Bronchial epithelial cell (primary cell): ENCODE measurements at regions not wholly inside any gene's neighbourhood (a gene's known extent, or its start where the extent isn't known, plus 50 kb on each side); places are given as distances from the start of the nearest gene placed in this dataset.

Experiments
- DNase-seq: peaks from one replicate; pipeline ENCODE4 v3.0.0-alpha.2; 2010; ENCODE audit warnings: low read depth
- FAIRE-seq: peaks from 2 replicates; lab custom pipeline; 2011; peaks lifted over from hg19 to GRCh38; lab: Jason Lieb, UNC
- H3K27me3 ChIP-seq: 2 replicates; pipeline ENCODE4 v1.5.1; 2011; ENCODE audit warnings: low read length; ENCODE audit not compliant: control insufficient read depth, insufficient read depth
- H3K36me3 ChIP-seq: 2 replicates; pipeline ENCODE4 v1.5.1; 2011; ENCODE audit warnings: low read length; ENCODE audit not compliant: control insufficient read depth, insufficient read depth
- H3K4me3 ChIP-seq: 2 replicates; pipeline ENCODE4 v1.5.1; 2011; ENCODE audit warnings: mild to moderate bottlenecking, low read depth, low read length, control low read depth
- TF ChIP-seq, protein P1 (sequence below): IDR thresholded peaks from 2 replicates; pipeline ENCODE4 v1.5.1; 2011; ENCODE audit warnings: mild to moderate bottlenecking, moderate library complexity, low read length, control low read depth, inconsistent platforms; ENCODE audit not compliant: insufficient read depth, severe bottlenecking

DNA sequence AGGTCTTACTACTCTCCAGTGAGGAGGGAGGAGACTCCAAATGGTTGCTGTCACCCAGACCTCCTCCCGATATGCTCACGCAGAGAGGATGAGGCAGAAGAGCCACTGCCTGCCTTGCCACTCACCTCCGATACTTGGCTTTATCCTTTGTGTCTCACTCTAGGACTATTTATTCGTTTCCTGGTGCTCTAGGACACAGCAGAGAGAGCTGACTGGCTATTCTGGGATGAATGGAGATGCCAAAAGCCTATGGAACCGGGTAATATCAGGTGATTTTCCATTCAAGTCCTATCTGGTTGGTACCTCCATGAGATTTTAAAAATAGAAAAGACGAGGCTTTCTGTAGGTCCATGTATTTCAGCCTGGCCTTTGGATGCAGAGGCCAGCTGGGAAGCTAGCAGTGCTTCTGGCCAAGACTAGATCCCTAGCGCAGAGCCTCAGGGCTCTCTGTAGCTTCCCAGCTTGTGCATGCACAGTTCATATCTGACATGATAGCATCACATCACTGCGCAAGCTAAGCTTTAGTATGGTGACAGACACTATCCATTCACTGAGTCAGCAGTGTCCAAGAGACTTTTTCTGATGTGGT, 239.0 kb upstream of the ANKRD30A start:
- Histone ChIP-seq H3K36me3 (no peaks in the 10 kb centered on the region), H3K4me3 (no peak overlapping the region)
- FAIRE-seq: no peak

DNA sequence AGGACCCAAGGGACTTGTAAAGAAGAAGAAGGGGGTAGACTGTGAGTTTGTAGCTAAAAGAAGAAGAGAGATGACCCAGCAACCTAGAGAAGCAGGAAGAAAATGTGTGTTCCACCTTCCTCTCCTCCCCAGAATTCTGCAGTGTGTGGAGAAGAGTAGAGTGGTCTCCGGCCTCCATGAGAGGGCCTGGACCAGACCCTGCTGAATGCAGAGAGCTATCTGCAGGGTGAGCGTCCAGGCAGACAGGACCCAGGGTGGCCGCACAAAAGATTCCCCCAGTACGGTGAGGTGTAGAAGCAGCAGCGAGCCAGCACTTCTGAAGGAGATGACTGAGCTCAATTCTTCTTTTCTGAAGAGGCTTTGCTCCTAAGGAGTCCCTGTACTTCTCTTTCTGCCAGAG, 239.7 kb upstream of the ANKRD30A start:
- Histone ChIP-seq H3K27me3 (no peaks in the 10 kb centered on the region), H3K36me3 (no peaks in the 10 kb centered on the region), H3K4me3 (no peak overlapping the region)
- TF ChIP-seq, protein P1, sequence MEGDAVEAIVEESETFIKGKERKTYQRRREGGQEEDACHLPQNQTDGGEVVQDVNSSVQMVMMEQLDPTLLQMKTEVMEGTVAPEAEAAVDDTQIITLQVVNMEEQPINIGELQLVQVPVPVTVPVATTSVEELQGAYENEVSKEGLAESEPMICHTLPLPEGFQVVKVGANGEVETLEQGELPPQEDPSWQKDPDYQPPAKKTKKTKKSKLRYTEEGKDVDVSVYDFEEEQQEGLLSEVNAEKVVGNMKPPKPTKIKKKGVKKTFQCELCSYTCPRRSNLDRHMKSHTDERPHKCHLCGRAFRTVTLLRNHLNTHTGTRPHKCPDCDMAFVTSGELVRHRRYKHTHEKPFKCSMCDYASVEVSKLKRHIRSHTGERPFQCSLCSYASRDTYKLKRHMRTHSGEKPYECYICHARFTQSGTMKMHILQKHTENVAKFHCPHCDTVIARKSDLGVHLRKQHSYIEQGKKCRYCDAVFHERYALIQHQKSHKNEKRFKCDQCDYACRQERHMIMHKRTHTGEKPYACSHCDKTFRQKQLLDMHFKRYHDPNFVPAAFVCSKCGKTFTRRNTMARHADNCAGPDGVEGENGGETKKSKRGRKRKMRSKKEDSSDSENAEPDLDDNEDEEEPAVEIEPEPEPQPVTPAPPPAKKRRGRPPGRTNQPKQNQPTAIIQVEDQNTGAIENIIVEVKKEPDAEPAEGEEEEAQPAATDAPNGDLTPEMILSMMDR: no peak
- FAIRE-seq (no peak), DNase-seq (no peak)

More for the DNA sequence above, 239.0 kb upstream of the ANKRD30A start:
- TF ChIP-seq, protein P1: no peak
- no peak for DNase-seq
- H3K27me3 ChIP-seq: no peaks in the 10 kb centered on the region

DNA sequence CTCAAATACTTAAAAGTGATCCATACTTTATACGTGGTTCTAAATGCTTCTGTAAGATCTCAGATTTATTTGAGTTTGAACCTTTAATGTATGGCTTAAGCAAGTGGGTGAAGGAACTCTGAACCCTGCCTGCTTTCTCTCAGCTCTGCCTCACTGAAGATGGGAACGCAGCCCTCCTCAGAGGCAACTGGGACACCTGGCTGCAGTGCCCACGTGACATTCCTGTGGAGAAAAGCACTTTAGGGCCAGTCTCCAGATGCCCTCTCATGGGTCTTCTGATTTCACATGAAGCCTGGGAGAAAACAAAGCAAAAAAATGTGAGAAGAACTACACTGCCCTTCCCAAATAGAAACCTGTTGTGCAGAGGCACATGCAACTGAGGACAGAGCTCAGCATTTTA, 242.6 kb upstream of the ANKRD30A start:
- TF ChIP-seq, protein P1: no peak
- FAIRE-seq (no peak), DNase-seq (no peak)
- Histone ChIP-seq H3K4me3 (no peak overlapping the region), H3K27me3 (no peaks in the 10 kb centered on the region), H3K36me3 (no peaks in the 10 kb centered on the region)

DNA sequence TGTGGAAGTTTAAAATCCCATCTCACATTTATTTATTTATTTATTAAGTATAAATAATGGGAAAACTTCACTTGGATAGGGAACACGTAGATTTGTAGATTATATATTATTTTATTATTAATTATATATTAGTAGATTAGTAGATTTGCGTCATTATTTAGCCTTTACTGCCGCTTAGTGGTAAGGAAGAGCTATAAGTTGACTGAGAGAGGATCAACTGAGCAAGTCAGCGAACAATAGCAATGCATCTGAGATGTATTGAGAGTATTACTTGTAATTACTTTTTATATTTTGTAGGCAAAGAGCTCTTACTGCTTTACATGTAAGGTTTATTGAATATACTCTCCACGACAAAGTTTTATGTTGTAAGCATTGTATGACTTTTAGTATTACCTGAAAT, 244.5 kb upstream of the ANKRD30A start:
- TF ChIP-seq, protein P1: peak; percentile 31
- Histone ChIP-seq H3K27me3 (no peaks in the 10 kb centered on the region), H3K4me3 (no peak overlapping the region), H3K36me3 (no peaks in the 10 kb centered on the region)
- peak; percentile 34 for DNase-seq
- FAIRE-seq: no peak

DNA sequence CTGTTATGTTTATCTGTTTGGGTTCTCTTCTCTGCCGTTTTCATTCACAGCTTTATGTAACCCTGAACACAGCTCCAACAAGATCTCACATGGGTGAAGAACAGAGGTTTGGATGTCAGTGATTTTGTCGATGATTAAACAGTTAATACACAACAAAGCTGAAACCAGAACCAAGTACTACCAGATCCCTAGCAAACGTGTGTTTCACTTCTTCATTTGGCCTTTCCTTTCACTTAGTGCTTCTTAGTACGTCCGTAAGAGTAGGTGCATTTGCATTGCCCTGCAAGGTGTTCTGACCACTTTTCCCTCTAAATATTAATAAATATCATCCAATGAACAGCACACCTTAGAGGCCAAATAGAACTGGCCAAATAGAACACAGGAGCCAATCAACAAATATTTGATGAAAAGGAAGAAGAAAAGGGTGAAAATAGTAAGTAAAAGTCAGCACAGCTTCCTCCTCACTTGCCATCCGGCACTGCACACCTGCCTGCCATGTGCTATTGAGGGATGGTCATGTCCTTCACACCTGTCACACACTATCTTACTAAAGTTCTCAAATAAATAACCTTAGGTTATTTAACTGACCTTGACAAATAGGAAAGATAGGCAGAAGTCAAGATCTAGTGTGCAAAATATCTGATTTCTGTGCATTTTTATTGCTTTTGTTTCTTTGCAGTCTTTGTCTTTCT, 252.6 kb upstream of the ANKRD30A start:
- Histone ChIP-seq H3K36me3 (no peaks in the 10 kb centered on the region), H3K4me3 (no peak overlapping the region), H3K27me3 (no peaks in the 10 kb centered on the region)
- TF ChIP-seq, protein P1: no peak
- FAIRE-seq: no peak
- no peak for DNase-seq
